A673 (cell line): ENCODE measurements at regions not wholly inside any gene's neighbourhood (a gene's known extent, or its start where the extent isn't known, plus 50 kb on each side); places are given as distances from the start of the nearest gene placed in this dataset.

ENCODE experiments used
- CTCF ChIP-seq: fragments of 300-800, 200-600 bp; sonication (generic); conservative IDR thresholded peaks from 2 replicates; pipeline ENCODE4 v1.5.1; 2017; ENCODE audit warnings: low read depth, mild to moderate bottlenecking, antibody characterized with exemption, low read length, moderate library complexity, mixed read lengths
- EZH2 ChIP-seq: fragments of 200-600 bp; sonication (generic); IDR thresholded peaks from 2 replicates; pipeline ENCODE4 v1.6.1; 2017; ENCODE audit warnings: borderline replicate concordance, low read depth, mild to moderate bottlenecking, mixed read lengths, antibody characterized with exemption, low read length; ENCODE audit not compliant: poor library complexity, severe bottlenecking

GRCh38 chr6:118761645-118762044 is 110.3 kb upstream of the CEP85L start:
- TF ChIP-seq CTCF (no peak), EZH2 (no peak)
